ENCODE measurements at regions not wholly inside any gene's neighbourhood (a gene's known extent, or its start where the extent isn't known, plus 50 kb on each side); places are given as distances from the start of the nearest gene placed in this dataset.

DNA sequence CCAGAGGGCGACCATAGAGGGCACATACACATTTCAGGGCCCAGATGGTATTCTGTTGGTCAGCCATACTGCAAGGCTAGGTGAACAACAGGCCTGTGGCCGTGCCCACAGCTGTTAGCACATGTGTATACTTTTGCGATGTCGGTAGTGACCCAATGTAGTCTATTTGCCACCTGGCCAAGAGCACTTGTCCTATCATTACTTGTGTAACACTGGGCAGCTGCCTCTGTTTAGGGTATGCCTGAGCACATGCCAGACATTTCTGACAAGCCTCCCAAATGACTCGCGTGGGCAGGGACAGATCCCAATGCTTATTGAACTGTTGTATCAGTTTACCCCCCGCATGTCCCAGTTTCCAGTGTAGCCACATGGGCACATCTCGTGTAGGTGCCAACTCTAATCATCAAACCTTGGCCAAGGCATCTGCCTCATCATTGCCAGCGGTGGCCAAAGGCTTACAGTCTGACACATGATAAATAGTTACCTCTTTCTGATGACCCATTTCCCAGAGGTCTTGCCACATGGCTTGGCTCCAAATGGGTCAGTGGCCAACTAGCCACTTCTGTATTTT lies 74.4 kb upstream of the FBXL4 start:
- no peak for TF ChIP-seq POLR2A (IDR thresholded peaks at IDR 0.05)
- TF ChIP-seq, protein P1, sequence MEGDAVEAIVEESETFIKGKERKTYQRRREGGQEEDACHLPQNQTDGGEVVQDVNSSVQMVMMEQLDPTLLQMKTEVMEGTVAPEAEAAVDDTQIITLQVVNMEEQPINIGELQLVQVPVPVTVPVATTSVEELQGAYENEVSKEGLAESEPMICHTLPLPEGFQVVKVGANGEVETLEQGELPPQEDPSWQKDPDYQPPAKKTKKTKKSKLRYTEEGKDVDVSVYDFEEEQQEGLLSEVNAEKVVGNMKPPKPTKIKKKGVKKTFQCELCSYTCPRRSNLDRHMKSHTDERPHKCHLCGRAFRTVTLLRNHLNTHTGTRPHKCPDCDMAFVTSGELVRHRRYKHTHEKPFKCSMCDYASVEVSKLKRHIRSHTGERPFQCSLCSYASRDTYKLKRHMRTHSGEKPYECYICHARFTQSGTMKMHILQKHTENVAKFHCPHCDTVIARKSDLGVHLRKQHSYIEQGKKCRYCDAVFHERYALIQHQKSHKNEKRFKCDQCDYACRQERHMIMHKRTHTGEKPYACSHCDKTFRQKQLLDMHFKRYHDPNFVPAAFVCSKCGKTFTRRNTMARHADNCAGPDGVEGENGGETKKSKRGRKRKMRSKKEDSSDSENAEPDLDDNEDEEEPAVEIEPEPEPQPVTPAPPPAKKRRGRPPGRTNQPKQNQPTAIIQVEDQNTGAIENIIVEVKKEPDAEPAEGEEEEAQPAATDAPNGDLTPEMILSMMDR (IDR thresholded peaks at IDR 0.05): no peak

Measured in breast epithelium (tissue), 3 donors.